ENCODE measurements at regions not wholly inside any gene's neighbourhood (a gene's known extent, or its start where the extent isn't known, plus 50 kb on each side); places are given as distances from the start of the nearest gene placed in this dataset.
"Not testable (repeated sequence)": the region's sequence is repeated elsewhere in the genome, so short reads cannot be mapped to it uniquely, and the experiment has no call there.

DNA sequence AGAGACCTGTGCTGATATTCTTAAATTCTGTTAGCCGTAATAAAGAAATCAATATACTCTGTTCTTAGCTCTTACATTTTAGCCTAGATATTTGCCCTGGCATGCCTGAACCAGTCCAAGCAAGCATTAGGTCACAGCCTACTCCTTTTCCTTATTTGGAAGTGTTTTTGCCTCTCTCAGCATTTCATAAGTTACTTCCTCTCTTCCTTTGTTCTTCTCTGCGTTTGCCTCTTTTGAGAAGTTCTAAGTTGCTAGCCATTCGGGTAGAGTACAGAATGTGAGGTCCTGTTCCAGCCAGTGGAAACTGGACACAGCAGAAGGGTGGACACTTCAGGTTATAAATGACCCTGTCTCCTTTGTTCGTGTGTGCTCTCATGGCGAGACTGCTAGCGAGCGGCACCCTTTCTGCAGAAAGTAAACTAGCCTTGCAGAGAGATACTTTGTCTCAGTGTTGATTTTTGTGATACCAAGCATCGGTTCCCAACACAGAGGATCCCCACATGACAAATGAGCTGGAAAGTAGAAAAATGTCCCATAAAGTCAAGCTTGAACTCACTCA is 75.0 kb upstream of the FAM153A start:
- not testable (repeated sequence) for DNase-seq (ENCODE audit: low spot score)

DNA sequence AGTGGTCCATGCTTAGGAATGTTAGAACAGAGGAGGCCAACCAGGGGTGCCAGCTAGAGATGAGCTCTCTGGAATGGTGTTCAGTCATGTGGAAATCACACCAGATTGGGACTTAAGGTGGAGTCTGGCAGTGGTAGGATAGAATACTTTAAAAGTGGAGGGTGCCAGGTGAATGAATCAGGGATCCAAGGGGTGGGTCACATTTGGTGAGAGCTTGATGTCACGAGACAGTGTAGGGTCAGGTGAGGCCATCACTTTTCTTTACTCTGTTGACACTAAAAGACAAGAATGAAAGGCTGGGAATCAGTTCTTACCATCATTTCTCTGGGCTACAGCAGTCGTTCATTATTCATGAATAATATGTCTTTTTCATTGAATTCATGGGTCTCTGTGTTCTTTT is 73.8 kb upstream of the FAM153A start:
- DNase-seq (ENCODE audit: low spot score) = not testable (repeated sequence)

DNA sequence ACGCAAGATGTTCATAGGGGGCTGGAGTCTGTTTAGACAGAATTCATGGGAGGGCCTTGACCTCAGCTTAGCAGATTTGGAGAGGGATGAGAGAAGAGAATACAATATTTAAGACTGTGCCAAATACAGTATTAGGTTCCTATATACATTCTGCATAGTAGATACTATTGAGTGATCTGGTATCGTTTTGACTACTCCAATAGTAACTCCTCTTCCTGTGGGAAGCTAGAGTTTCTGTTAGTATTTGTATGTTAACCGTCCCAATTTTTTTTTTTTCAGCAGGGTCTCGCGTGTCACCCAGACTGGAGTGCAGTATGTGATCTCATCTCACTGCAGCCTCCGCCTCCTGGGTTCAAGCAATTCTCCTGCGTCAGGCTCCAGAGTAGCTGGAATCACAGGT is 65.2 kb upstream of the FAM153A start:
- not testable (repeated sequence) for DNase-seq (ENCODE audit: low spot score)

DNA sequence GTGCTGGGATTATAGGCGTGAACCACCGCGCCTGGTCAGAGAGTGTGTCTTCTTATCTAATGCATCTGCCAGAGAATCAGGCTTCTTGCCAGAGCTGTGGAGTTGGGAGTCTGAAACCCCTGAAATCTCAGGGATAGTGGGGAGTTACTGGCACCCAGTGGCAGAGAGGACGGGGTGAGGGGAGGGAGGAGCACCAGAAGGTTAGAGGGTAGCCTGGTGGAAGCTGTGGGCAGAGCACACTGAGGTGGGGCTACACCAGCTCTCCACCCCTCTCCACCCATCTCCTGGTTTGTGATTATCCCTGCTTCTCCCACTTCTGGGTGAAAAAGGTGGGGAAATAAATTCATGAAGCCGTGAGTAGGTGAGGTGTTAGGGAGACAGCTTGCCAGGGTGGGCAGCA is 63.9 kb upstream of the FAM153A start:
- peak; percentile 19 for DNase-seq (ENCODE audit: low spot score)

DNA sequence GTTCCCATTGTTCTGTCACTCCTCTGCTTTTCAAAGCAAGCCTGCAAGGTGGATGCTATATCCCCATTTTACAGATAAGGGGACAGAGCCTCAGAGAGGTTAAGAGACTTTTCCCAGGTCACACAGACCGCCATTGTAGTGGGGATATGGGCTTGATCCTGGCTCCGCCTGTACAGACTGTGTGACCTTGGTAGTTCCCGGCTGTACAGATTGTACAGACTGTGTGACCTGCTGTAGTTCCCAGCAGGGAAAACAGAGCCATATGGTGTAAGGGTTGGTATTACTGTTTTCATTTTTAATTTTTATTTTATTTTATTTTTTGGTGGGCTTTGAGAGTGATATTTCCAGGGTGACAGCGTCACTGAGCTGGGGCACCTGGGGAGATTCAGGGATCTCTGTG is 63.2 kb upstream of the FAM153A start:
- not testable (repeated sequence) for DNase-seq (ENCODE audit: low spot score)

DNA sequence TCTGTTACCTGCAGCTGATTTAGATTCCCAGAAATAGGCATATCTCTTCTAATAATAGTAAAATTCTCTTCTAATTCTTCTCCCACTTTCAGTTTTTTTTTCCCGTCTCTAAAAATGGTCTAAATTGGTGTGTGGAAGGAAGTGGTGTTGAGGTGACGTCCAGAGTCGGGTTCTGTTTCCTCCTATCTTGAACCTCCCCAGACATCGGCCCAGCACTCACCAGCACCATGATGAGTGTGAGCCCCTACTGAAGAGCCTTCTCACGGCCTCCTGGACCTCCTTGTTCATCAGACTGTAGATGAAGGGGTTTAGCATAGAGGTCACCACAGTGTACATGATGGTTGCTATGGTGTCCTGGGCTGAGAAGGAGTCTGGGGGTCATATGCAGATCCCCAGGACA is 53.5 kb upstream of the FAM153A start:
- not testable (repeated sequence) for DNase-seq (ENCODE audit: low spot score)

Data from CD4-positive, alpha-beta T cell treated with Interleukin-2 at 100 ng/mL for 4 hours (primary cell).